HL-60 (cell line): ENCODE measurements at regions not wholly inside any gene's neighbourhood (a gene's known extent, or its start where the extent isn't known, plus 50 kb on each side); places are given as distances from the start of the nearest gene placed in this dataset.

Source experiments
- DNase-seq, 2 experiments: peaks; one replicate each; pipeline ENCODE4 v3.0.0-alpha.2; 2010 to 2020; ENCODE audit warnings: low read depth in 1 of 2, low spot score in 1 of 2
- H3K27ac ChIP-seq: fragments of 250-450 bp; sonication (Bioruptor Pico); replicated peaks from 2 replicates; pipeline ENCODE4 v1.5.1; 2020; ENCODE audit warnings: mild to moderate bottlenecking, moderate library complexity
- H3K27me3 ChIP-seq: fragments of 250-450 bp; sonication (Bioruptor Pico); 2 replicates; pipeline ENCODE4 v1.5.1; 2021; ENCODE audit warnings: mild to moderate bottlenecking, moderate library complexity; ENCODE audit not compliant: insufficient read depth, poor library complexity, severe bottlenecking
- H3K4me3 ChIP-seq: replicated peaks from 2 replicates; pipeline ENCODE4 v1.5.1; 2011; ENCODE audit warnings: mild to moderate bottlenecking, control low read depth, low read length; ENCODE audit not compliant: insufficient read depth
- CTCF ChIP-seq: IDR thresholded peaks from one replicate; pipeline ENCODE4 v1.5.1; 2011; ENCODE audit warnings: low read length, control low read depth, inconsistent platforms; ENCODE audit not compliant: insufficient read depth
- GABPA ChIP-seq: IDR thresholded peaks from 2 replicates; pipeline ENCODE4 v1.6.1; 2012; ENCODE audit warnings: low read depth
- POLR2AphosphoS5 ChIP-seq: IDR thresholded peaks from 2 replicates; pipeline ENCODE4 v1.6.1; 2012; ENCODE audit warnings: low read depth
- REST ChIP-seq: IDR thresholded peaks from 2 replicates; pipeline ENCODE4 v1.6.1; 2012; ENCODE audit warnings: low read depth; ENCODE audit not compliant: insufficient replicate concordance
- SPI1 ChIP-seq: IDR thresholded peaks from 2 replicates; pipeline ENCODE4 v1.6.1; 2012; ENCODE audit warnings: low read depth, mild to moderate bottlenecking, borderline replicate concordance

- Histone ChIP-seq H3K27me3 (peaks cover 2% of the 10 kb centered on the region), H3K4me3 (no peak overlapping the region), H3K27ac (no peak overlapping the region)
- DNase-seq: no peak
- TF ChIP-seq GABPA (no peak), REST (no peak), POLR2AphosphoS5 (no peak), CTCF (no peak), SPI1 (no peak)
Observed at GRCh38 chr1:22282364-22282995, 139.6 kb upstream of the WNT4 start.

- TF ChIP-seq POLR2AphosphoS5 (no peak), CTCF (no peak), REST (no peak), SPI1 (no peak), GABPA (no peak)
- H3K4me3 ChIP-seq: no peak overlapping the region
- H3K27ac ChIP-seq: no peak overlapping the region
- no peak for DNase-seq
- peaks cover 2% of the 10 kb centered on the region for H3K27me3 ChIP-seq
Observed at GRCh38 chr1:22283596-22283995, 140.7 kb upstream of the WNT4 start.

- Histone ChIP-seq H3K27ac (no peak overlapping the region), H3K4me3 (no peak overlapping the region), H3K27me3 (peaks cover 2% of the 10 kb centered on the region)
- TF ChIP-seq REST: no peak
- TF ChIP-seq SPI1: no peak
- TF ChIP-seq POLR2AphosphoS5: no peak
- no peak for TF ChIP-seq CTCF
- no peak for TF ChIP-seq GABPA
- DNase-seq: no peak
Observed at GRCh38 chr1:22284236-22284635, 141.3 kb upstream of the WNT4 start.
